WI38 (cell line): ENCODE measurements at regions not wholly inside any gene's neighbourhood (a gene's known extent, or its start where the extent isn't known, plus 50 kb on each side); places are given as distances from the start of the nearest gene placed in this dataset.

Experiments used
- H3K4me3 ChIP-seq: 2 replicates; pipeline ENCODE4 v1.5.1; 2011; ENCODE audit warnings: low read depth, mild to moderate bottlenecking, control low read depth, low read length
- CTCF ChIP-seq: IDR thresholded peaks from 2 replicates; pipeline ENCODE4 v1.5.1; 2012; ENCODE audit warnings: low read depth, mild to moderate bottlenecking, control low read depth, low read length

GRCh38 chr3:98999675-99000074, 98.2 kb upstream of the DCBLD2 start:
- H3K4me3 ChIP-seq, result no peak overlapping the region
- no peak for TF ChIP-seq CTCF

- H3K4me3 ChIP-seq, result no peak overlapping the region
- TF ChIP-seq CTCF, result no peak
Observed at GRCh38 chr3:98994128-98994762, 92.8 kb upstream of the DCBLD2 start.

GRCh38 chr3:98991393-98991792, 89.9 kb upstream of the DCBLD2 start:
- no peak for TF ChIP-seq CTCF

GRCh38 chr3:98990657-98991056, 89.2 kb upstream of the DCBLD2 start:
- no peak overlapping the region for H3K4me3 ChIP-seq

More at GRCh38 chr3:98991393-98991792, 89.9 kb upstream of the DCBLD2 start:
- H3K4me3 ChIP-seq, result no peak overlapping the region

GRCh38 chr3:98986073-98986472, 84.6 kb upstream of the DCBLD2 start:
- no peak for TF ChIP-seq CTCF
- H3K4me3 ChIP-seq, result no peak overlapping the region

More at GRCh38 chr3:98990657-98991056, 89.2 kb upstream of the DCBLD2 start:
- no peak for TF ChIP-seq CTCF

GRCh38 chr3:98985431-98985830, 83.9 kb upstream of the DCBLD2 start:
- no peak for TF ChIP-seq CTCF
- H3K4me3 ChIP-seq, result no peak overlapping the region

- no peak for TF ChIP-seq CTCF
- no peak overlapping the region for H3K4me3 ChIP-seq
Observed at GRCh38 chr3:98984024-98984423, 82.5 kb upstream of the DCBLD2 start.
